Activated B cell treated with CpG ODN at 0.5 μM for 24 hours (primary cell): ENCODE measurements at regions not wholly inside any gene's neighbourhood (a gene's known extent, or its start where the extent isn't known, plus 50 kb on each side); places are given as distances from the start of the nearest gene placed in this dataset.

Experiments used
- ATAC-seq: fragments of 200-7000 bp; cut with Tn5 transposase; one replicate; pipeline ENCODE4 v1.10.0; 2021; ENCODE audit warnings: low read depth, mild to moderate bottlenecking, moderate library complexity
- CTCF ChIA-PET: fragments of 350-600 bp; sonication (Branson Sonifier 250); formaldehyde crosslinking; loops from one replicate; lab custom pipeline; 2021; ENCODE audit warnings: antibody characterized with exemption; lab: Charles Lee
- POLR2A ChIA-PET: fragments of 350-600 bp; sonication (Branson Sonifier 250); formaldehyde crosslinking; loops from one replicate; lab custom pipeline; 2021; ENCODE audit warnings: antibody characterized with exemption; lab: Charles Lee
- DNase-seq: peaks from one replicate; pipeline ENCODE4 v3.0.0; 2022
- H3K27ac Mint-ChIP-seq: one replicate; pipeline ENCODE4 v1.8.0; 2020; ENCODE audit warnings: mixed read lengths
- H3K27me3 Mint-ChIP-seq: one replicate; pipeline ENCODE4 v1.8.0; 2021; ENCODE audit warnings: mixed read lengths
- H3K36me3 Mint-ChIP-seq: one replicate; pipeline ENCODE4 v1.8.0; 2021; ENCODE audit warnings: low read depth, mixed read lengths
- H3K4me1 Mint-ChIP-seq: one replicate; pipeline ENCODE4 v1.8.0; 2021; ENCODE audit warnings: mixed read lengths
- H3K4me3 Mint-ChIP-seq: one replicate; pipeline ENCODE4 v1.8.0; 2020; ENCODE audit warnings: mild to moderate bottlenecking, mixed read lengths
- H3K9me3 Mint-ChIP-seq: one replicate; pipeline ENCODE4 v1.8.0; 2020; ENCODE audit warnings: mixed read lengths
- intact Hi-C: fragments of 100-400 bp; cut with micrococcal nuclease; formaldehyde crosslinking; loops from one replicate; pipeline ENCODE4 v1.15.1; 2024
- TF ChIP-seq, protein P1 (sequence below): fragments of 200-600 bp; IDR thresholded peaks from one replicate; pipeline ENCODE4 v1.8.0; 2022; ENCODE audit warnings: antibody characterized with exemption, mild to moderate bottlenecking

GRCh38 chr4:43264730-43265129 is 372.2 kb downstream of the GRXCR1 start:
- TF ChIP-seq, protein P1, sequence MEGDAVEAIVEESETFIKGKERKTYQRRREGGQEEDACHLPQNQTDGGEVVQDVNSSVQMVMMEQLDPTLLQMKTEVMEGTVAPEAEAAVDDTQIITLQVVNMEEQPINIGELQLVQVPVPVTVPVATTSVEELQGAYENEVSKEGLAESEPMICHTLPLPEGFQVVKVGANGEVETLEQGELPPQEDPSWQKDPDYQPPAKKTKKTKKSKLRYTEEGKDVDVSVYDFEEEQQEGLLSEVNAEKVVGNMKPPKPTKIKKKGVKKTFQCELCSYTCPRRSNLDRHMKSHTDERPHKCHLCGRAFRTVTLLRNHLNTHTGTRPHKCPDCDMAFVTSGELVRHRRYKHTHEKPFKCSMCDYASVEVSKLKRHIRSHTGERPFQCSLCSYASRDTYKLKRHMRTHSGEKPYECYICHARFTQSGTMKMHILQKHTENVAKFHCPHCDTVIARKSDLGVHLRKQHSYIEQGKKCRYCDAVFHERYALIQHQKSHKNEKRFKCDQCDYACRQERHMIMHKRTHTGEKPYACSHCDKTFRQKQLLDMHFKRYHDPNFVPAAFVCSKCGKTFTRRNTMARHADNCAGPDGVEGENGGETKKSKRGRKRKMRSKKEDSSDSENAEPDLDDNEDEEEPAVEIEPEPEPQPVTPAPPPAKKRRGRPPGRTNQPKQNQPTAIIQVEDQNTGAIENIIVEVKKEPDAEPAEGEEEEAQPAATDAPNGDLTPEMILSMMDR: no peak
- ChIA-PET CTCF (no interaction called here), POLR2A (no interaction called here)
- ATAC-seq (no peak), DNase-seq (no peak)
- Mint-ChIP-seq H3K4me1 (no peaks in the 10 kb centered on the region), H3K36me3 (no peaks in the 10 kb centered on the region), H3K27ac (no peak overlapping the region), H3K27me3 (no peaks in the 10 kb centered on the region), H3K4me3 (no peak overlapping the region), H3K9me3 (peaks cover 9% of the 10 kb centered on the region)
- intact Hi-C loops: no loop called here

DNA sequence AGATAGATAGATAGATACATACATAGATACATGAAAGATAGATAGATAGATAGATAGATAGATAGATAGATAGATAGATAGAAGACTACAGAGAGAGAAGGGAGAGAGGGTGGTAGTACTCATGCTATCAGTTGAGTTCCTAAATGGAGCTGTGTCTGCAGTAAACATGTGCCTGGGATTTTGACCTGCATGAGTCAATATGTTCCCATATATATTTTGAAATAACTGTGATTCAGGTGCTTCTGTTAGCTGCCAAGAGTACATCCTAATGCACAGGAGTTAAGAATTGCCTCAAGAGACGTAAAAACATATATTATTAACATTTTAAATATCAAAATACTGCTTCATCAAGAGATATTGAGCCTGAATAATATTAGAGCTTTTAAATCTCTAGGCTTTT is 379.4 kb downstream of the GRXCR1 start:
- TF ChIP-seq, protein P1: no peak
- no peak for DNase-seq
- intact Hi-C loops: no loop called here
- Mint-ChIP-seq H3K4me3 (no peak overlapping the region), H3K36me3 (no peaks in the 10 kb centered on the region), H3K4me1 (no peaks in the 10 kb centered on the region), H3K27me3 (no peaks in the 10 kb centered on the region), H3K27ac (no peak overlapping the region), H3K9me3 (peaks cover 3% of the 10 kb centered on the region)
- POLR2A ChIA-PET: no interaction called here
- no peak for ATAC-seq
- CTCF ChIA-PET: no interaction called here

- ATAC-seq: no peak
- no peaks in the 10 kb centered on the region for H3K27me3 Mint-ChIP-seq
- ChIA-PET CTCF (no interaction called here), POLR2A (no interaction called here)
- intact Hi-C loops: no loop called here
- no peak overlapping the region for H3K27ac Mint-ChIP-seq
- no peak for DNase-seq
- H3K9me3 Mint-ChIP-seq: no peaks in the 10 kb centered on the region
- H3K4me3 Mint-ChIP-seq: no peak overlapping the region
- no peaks in the 10 kb centered on the region for H3K4me1 Mint-ChIP-seq
- TF ChIP-seq, protein P1: no peak
- no peaks in the 10 kb centered on the region for H3K36me3 Mint-ChIP-seq
Observed at GRCh38 chr4:43274376-43274775, 381.9 kb downstream of the GRXCR1 start.

GRCh38 chr4:43275779-43276178 is 383.3 kb downstream of the GRXCR1 start:
- Mint-ChIP-seq H3K27ac (no peak overlapping the region), H3K9me3 (no peaks in the 10 kb centered on the region), H3K36me3 (no peaks in the 10 kb centered on the region), H3K4me3 (no peak overlapping the region), H3K4me1 (no peaks in the 10 kb centered on the region), H3K27me3 (no peaks in the 10 kb centered on the region)
- TF ChIP-seq, protein P1: no peak
- DNase-seq (no peak), ATAC-seq (no peak)
- CTCF ChIA-PET: no interaction called here
- POLR2A ChIA-PET: no interaction called here
- intact Hi-C loops: no loop called here

DNA sequence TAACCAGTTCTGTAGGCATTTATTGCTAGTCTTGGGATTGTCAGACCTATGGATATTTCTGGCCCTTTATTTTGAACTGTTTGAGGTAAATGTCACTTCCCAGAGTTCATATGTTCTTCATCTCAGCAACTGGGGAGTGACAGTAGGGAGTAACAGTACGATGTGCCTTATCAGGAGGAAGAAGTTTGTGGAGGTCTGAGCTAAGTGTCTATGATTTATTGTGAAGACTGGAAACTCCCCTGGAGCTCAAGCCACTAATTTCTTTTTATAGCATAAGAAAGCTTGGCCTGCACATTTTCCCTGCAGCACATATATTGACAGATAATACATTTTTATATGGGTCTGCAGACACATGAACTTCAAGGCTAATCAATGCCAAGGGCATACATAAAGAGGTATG is 383.8 kb downstream of the GRXCR1 start:
- intact Hi-C loops: no loop called here
- Mint-ChIP-seq H3K27me3 (no peaks in the 10 kb centered on the region), H3K9me3 (no peaks in the 10 kb centered on the region), H3K36me3 (no peaks in the 10 kb centered on the region), H3K27ac (no peak overlapping the region), H3K4me3 (no peak overlapping the region), H3K4me1 (no peaks in the 10 kb centered on the region)
- no peak for DNase-seq
- TF ChIP-seq, protein P1: no peak
- POLR2A ChIA-PET: no interaction called here
- ATAC-seq: no peak
- CTCF ChIA-PET: no interaction called here
